Stimulated activated effector memory CD8-positive, alpha-beta T cell treated with anti-CD3 and anti-CD28 coated beads, Interleukin-12 subunit alpha, Interleukin-12 subunit beta, amount 100 ng/mL, for 72 hours (primary cell): ENCODE measurements at regions not wholly inside any gene's neighbourhood (a gene's known extent, or its start where the extent isn't known, plus 50 kb on each side); places are given as distances from the start of the nearest gene placed in this dataset.

Experiments used
- ATAC-seq: fragments of 150-1000 bp; cut with Tn5 transposase; 2 replicates; pipeline ENCODE4 v1.10.0; 2021
- DNase-seq, 2 donors: peaks; one replicate each; pipeline ENCODE4 v3.0.0; 2021 to 2022; ENCODE audit warnings: low spot score in 2 of 2
- H3K27ac Mint-ChIP-seq: one replicate; pipeline ENCODE4 v1.8.0; 2022; ENCODE audit warnings: mild to moderate bottlenecking, mixed read lengths
- H3K36me3 Mint-ChIP-seq: one replicate; pipeline ENCODE4 v1.8.0; 2022; ENCODE audit warnings: mild to moderate bottlenecking, mixed read lengths
- H3K4me1 Mint-ChIP-seq: one replicate; pipeline ENCODE4 v1.8.0; 2022; ENCODE audit warnings: mixed read lengths
- H3K4me3 Mint-ChIP-seq: one replicate; pipeline ENCODE4 v1.8.0; 2022; ENCODE audit warnings: mild to moderate bottlenecking, mixed read lengths
- H3K9me3 Mint-ChIP-seq: one replicate; pipeline ENCODE4 v1.8.0; 2022; ENCODE audit warnings: mixed read lengths

DNA sequence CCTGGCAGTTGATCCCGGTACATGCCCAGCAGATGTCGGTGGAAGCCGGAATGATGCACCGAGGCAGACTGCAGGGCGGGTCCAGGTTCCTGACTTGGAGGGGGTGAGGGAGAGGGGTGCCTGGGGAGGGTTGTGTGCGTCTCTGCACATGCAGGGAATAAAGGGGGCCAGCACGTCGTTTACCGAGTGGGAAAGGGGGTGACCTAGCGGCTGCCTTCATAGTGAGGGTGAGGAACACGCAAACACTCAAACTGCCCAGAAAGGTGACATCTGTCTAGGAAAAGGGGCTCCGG lies 801.7 kb downstream of the TBC1D22A start:
- DNase-seq: no peak
- H3K27ac Mint-ChIP-seq: no peak overlapping the region
- H3K4me1 Mint-ChIP-seq: peaks cover 9% of the 10 kb centered on the region
- ATAC-seq: no peak
- H3K9me3 Mint-ChIP-seq: no peaks in the 10 kb centered on the region
- H3K36me3 Mint-ChIP-seq: no peaks in the 10 kb centered on the region
- H3K4me3 Mint-ChIP-seq: no peak overlapping the region

DNA sequence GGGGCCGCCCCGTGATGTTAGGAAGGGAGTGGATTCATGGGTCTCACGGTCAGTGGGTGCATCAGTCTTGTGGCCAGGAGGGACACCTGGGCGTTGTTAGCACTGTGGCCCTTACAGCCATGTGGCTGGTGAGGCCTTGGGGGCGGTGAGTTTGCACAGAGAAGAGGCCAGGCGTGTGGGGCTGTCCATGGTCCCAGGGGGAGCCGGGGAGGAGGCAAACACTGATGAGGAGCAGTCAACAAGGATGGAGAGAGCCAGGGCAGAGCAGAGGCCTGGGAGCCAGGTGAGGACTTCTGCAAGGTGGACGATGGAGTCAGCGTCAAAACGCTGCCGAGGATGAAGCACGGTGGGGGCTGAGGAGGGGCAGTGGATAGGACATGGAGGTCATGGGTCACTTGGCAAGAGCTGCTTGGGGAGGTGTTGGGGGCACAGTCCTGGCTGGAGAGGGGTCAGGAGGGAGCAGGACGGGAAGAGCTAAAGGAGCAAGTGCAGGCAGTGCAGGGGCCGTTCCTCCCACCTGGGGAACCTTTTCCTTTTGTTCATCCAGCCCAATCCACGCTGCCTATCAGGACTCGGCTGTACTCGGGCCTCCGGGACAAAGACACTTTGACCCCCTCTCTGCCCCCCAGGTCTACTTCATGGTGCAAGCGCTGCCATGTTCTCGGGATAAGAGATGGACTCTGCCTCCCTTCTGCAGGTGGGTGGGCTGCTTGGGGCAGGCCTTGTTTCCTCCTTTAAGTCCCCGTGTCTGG lies 801.1 kb downstream of the TBC1D22A start:
- no peak overlapping the region for H3K27ac Mint-ChIP-seq
- H3K36me3 Mint-ChIP-seq: no peaks in the 10 kb centered on the region
- DNase-seq (no peak), ATAC-seq (no peak)
- no peaks in the 10 kb centered on the region for H3K9me3 Mint-ChIP-seq
- no peak overlapping the region for H3K4me3 Mint-ChIP-seq
- H3K4me1 Mint-ChIP-seq: peaks cover 7% of the 10 kb centered on the region

DNA sequence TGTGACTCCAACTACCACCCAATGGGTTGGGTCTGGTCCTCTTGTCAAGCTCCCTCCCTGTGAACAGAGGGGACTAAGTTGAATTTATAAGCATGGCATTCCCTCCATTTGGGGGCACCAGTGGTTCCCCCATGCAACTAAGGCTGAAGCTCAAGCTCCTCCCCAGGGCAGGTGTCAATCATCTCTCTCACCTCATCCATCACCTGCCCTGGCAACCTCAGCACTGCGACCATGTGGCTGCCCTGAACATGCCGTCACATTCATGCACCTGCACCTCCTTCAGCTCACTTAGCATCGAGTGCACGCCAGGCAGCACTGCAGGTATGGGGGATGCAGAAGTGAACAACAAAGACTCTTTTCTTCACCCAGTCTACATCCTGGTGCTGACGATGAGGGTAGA lies 799.3 kb downstream of the TBC1D22A start:
- Mint-ChIP-seq H3K36me3 (no peaks in the 10 kb centered on the region), H3K4me1 (peaks cover 7% of the 10 kb centered on the region), H3K4me3 (no peak overlapping the region), H3K27ac (no peak overlapping the region), H3K9me3 (no peaks in the 10 kb centered on the region)
- DNase-seq (no peak), ATAC-seq (no peak)

- DNase-seq (no peak), ATAC-seq (no peak)
- Mint-ChIP-seq H3K27ac (no peak overlapping the region), H3K36me3 (no peaks in the 10 kb centered on the region), H3K4me3 (no peak overlapping the region), H3K4me1 (peaks cover 7% of the 10 kb centered on the region), H3K9me3 (no peaks in the 10 kb centered on the region)
Observed at GRCh38 chr22:47561115-47561675, 798.7 kb downstream of the TBC1D22A start.

DNA sequence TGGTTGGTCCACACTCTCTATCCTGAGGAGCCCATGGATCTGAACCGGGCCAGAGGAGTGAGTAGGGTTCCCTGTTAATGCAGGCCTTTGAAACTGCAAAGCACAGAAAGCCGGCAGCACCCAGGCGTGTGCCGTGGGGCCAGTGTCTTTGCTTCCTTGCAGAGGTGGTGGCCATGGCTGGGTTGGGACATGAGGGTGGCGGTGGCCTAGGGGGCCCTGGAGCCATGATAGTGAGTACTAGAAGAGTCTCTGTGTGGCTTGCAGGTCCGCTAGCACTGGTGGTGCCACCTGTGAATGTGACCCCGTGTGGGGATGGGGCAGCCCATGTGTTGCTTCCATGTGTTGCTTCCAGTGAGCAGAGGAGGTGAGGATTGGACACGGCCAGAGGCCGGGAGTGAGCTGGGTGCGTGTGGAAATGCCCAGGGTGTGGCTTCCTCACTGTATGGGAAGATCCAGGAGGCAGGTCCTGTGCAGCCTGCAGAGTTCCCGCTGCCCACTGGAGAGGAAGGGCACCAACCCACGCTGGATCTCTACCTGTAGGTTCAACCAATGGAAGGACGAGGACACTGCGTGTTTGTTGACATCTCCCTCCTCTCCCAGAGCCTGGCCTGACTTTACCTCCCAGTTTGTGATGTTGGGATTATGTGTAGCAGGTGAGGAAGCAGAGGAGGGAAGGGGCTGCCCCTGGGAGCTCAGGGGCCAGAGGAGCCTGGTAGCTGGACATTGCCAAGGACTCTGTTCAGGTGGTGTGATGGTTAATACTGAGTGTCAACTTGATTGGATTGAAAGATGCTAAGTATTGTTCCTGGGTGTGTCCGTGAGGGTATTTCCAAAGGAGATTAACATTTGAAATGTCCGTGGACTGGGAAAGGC lies 796.6 kb downstream of the TBC1D22A start:
- Mint-ChIP-seq H3K27ac (no peak overlapping the region), H3K4me3 (no peak overlapping the region), H3K9me3 (no peaks in the 10 kb centered on the region), H3K36me3 (no peaks in the 10 kb centered on the region), H3K4me1 (peaks cover 7% of the 10 kb centered on the region)
- ATAC-seq: no peak
- no peak for DNase-seq

DNA sequence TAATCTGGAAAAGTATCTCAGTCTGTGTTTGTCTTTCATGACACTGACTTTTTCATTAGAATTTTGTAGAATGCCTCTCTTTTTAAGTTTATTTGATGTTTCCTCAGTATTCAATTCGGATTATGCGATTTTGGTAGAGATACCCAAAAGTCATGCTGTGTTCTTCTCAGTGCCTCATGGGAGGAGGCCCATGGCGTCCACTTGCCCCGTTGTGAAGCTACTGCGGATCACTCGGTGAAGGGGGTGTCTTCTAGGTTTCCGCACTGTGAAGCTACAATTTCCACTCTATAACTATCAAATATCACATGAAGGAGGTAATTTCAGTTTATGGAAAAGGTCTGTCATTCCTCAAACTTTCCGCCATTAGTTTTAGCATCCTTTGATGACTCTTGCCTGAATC lies 794.0 kb downstream of the TBC1D22A start:
- no peaks in the 10 kb centered on the region for H3K9me3 Mint-ChIP-seq
- H3K4me3 Mint-ChIP-seq: no peak overlapping the region
- no peaks in the 10 kb centered on the region for H3K4me1 Mint-ChIP-seq
- no peak overlapping the region for H3K27ac Mint-ChIP-seq
- no peak for ATAC-seq
- no peaks in the 10 kb centered on the region for H3K36me3 Mint-ChIP-seq
- DNase-seq: no peak

- H3K27ac Mint-ChIP-seq: no peak overlapping the region
- no peak overlapping the region for H3K4me3 Mint-ChIP-seq
- no peak for ATAC-seq
- H3K36me3 Mint-ChIP-seq: no peaks in the 10 kb centered on the region
- H3K9me3 Mint-ChIP-seq: no peaks in the 10 kb centered on the region
- no peak for DNase-seq
- H3K4me1 Mint-ChIP-seq: no peaks in the 10 kb centered on the region
Observed at GRCh38 chr22:47553436-47553835, 791.0 kb downstream of the TBC1D22A start.

DNA sequence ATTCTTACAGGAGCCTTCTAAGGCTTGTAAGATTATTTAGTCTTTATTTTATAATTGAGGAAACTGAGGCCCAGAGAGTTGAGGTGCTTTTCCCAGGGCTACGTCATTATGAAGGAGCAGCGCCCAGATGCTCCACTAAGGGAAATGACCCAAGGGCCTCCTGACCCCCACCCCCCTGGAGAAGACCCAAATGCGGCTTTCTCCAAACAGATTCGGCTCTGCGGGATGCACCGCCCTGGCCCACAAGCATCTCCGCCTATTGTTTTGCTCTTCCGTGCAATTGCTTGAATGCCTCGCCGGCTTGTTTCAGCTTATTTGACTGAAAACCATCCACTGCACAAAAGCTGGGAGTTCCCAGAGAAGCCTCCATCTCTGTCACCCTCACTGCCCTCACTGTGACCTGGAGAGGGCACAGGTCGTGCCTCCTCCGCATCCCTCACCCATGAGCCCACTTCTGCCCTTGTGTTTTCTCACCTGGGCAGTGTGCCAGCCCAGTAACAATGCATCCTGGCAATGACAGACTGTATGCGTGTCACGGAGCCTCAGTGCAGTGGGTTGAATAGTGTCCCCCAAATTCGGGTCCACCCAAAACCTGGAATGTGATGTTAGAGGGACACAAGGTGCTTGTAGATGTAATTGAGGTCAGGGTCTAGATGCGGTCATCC lies 790.2 kb downstream of the TBC1D22A start:
- H3K36me3 Mint-ChIP-seq: no peaks in the 10 kb centered on the region
- H3K9me3 Mint-ChIP-seq: no peaks in the 10 kb centered on the region
- no peak overlapping the region for H3K27ac Mint-ChIP-seq
- DNase-seq (no peak), ATAC-seq (no peak)
- no peaks in the 10 kb centered on the region for H3K4me1 Mint-ChIP-seq
- H3K4me3 Mint-ChIP-seq: no peak overlapping the region

- DNase-seq: no peak
- H3K27ac Mint-ChIP-seq: no peak overlapping the region
- H3K4me3 Mint-ChIP-seq: no peak overlapping the region
- H3K9me3 Mint-ChIP-seq: no peaks in the 10 kb centered on the region
- H3K36me3 Mint-ChIP-seq: no peaks in the 10 kb centered on the region
- no peak for ATAC-seq
- H3K4me1 Mint-ChIP-seq: no peaks in the 10 kb centered on the region
Observed at GRCh38 chr22:47552024-47552423, 789.6 kb downstream of the TBC1D22A start.

DNA sequence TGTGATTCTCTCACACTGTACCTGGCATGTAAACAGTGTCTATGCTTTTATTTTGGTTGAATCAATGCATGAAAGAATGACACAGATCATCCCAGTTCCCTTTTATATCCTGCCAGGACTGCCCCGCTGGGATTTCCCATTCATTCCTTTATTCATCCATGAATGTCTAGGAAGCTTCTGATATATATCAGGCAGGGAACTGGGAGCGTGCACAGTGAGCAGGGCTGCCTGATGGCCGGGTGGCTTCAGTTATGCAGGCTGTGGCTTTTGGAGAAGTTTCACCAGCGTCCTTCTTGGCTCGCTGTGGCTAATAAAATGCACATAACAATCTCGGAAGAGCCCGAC lies 789.0 kb downstream of the TBC1D22A start:
- DNase-seq: no peak
- H3K9me3 Mint-ChIP-seq: no peaks in the 10 kb centered on the region
- no peaks in the 10 kb centered on the region for H3K4me1 Mint-ChIP-seq
- no peak overlapping the region for H3K27ac Mint-ChIP-seq
- no peak for ATAC-seq
- H3K4me3 Mint-ChIP-seq: no peak overlapping the region
- no peaks in the 10 kb centered on the region for H3K36me3 Mint-ChIP-seq

DNA sequence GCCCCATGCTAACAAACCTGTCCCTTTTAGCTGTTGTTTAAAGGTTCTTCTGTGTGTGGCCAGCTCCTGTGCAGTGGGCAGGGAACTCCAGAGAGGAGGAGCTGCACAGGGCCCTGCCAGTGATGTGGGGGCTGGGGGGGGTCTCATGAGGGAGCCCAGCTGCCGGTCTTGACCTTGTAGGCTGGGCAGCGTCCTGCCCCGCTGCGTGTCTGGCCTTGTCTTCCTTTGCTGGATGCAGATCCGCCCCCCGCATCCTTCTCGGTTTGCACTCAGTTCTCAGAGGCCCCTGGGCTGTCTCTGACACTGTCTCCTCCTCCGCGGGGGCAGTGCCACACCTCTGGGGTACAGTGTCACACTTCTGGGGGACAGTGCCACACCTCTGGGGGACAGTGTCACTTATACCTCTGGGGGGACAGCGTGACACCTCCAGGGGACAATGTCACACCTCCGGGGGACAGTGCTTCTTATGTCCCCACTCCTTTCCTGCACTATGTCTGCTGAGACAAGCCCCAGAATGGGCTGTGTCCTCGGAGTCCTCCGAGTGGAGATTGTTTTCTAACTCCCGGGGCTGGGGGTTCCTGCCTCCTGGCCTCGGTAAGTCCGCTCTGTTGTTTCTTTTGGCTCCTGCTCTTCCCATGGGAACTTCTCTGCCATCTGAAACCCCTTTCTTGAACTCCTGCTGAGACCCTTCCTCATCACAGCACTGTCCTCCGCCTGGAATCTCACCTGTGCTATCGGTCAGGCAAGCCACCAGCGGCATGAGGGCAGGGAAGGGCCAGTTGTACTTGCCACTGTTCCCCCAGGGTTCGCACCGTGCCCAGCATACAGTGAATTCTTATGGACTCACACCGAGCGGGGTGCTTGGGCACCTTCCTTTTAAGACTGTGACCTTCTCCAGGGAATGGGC lies 788.3 kb downstream of the TBC1D22A start:
- no peak overlapping the region for H3K4me3 Mint-ChIP-seq
- no peaks in the 10 kb centered on the region for H3K36me3 Mint-ChIP-seq
- H3K27ac Mint-ChIP-seq: no peak overlapping the region
- DNase-seq (no peak), ATAC-seq (no peak)
- H3K9me3 Mint-ChIP-seq: no peaks in the 10 kb centered on the region
- H3K4me1 Mint-ChIP-seq: no peaks in the 10 kb centered on the region

DNA sequence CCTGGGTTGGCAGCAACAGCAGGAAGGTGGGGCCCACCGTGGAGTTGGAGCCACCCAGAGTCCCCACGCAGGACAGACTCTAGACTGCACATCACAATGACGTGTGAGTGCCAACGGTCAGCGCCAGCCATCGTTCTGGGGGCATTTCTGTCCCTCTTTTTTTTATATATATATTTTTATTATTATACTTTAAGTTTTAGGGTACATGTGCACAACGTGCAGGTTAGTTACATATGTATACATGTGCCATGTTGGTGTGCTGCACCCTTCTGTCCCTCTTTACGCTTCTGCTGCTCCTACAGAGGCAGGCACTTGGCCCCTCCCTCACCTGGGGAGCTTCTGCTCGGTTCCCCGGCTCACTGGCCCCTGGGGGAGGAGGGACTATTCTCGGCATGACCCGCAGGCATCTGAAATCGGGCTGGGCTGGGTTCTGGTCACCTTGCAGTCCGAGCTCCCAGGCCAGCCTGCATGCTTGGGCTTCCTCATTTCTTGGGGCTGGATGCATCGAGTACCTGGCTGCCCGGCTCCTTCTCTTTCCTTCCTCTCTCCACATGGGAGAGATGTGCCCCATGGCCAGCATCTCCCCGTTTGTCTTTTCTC lies 787.4 kb downstream of the TBC1D22A start:
- no peak for DNase-seq
- Mint-ChIP-seq H3K4me3 (no peak overlapping the region), H3K4me1 (no peaks in the 10 kb centered on the region), H3K36me3 (no peaks in the 10 kb centered on the region), H3K27ac (no peak overlapping the region), H3K9me3 (no peaks in the 10 kb centered on the region)
- ATAC-seq: no peak

DNA sequence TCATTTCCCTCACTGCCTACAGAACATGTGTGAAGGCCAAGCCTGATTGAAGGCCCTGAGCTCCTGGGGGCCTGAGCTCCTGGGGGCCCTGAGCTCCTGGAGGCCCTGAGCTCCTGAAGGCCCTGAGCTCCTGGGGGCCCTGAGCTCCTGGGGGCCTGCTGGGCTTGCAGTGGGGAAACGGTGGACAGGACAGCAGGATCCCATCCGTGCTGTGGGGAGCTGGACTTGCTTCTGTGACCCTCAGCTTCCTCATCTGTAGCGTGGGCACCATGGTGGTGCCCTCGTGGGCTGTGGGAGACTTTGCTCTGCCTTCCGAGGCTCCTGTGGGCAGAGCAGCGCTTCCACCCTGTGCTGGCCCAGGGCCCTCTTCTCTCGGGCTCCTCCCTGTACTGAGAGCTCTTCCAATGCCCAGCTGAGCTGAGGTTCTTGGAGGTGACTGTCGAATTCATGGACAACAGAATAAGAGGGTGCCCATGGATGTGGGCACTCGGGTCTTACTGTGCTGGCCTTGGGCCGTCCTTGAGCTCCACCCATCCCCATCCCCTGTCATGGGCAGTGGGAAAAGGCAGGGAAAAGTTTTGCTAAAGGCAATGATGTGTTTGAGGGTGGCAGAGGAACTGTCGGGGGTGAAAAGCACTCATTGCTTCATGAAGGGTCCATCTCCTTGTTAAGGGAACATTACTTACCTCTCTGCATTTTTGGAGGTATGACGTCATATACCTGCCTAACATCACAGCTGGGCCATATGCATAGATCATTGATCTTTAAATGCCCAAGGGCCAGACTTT lies 786.7 kb downstream of the TBC1D22A start:
- no peak overlapping the region for H3K4me3 Mint-ChIP-seq
- no peak for DNase-seq

More for the DNA sequence above, 786.7 kb downstream of the TBC1D22A start:
- no peak overlapping the region for H3K27ac Mint-ChIP-seq
- no peaks in the 10 kb centered on the region for H3K9me3 Mint-ChIP-seq
- no peak for ATAC-seq
- H3K36me3 Mint-ChIP-seq: no peaks in the 10 kb centered on the region
- H3K4me1 Mint-ChIP-seq: no peaks in the 10 kb centered on the region
